Upper lobe of left lung (tissue), 4 donors: ENCODE measurements at regions not wholly inside any gene's neighbourhood (a gene's known extent, or its start where the extent isn't known, plus 50 kb on each side); places are given as distances from the start of the nearest gene placed in this dataset.

Experiments
- CTCF ChIP-seq, 6 experiments: fragments of 450-650 bp in 4 of 6; fragments of 200-600 bp in 2 of 6; sonication (generic) in 2 of 6; IDR thresholded peaks; one replicate each; pipeline ENCODE4 v1.5.1; 2016 to 2019; ENCODE audit warnings: antibody characterized with exemption in 6 of 6
- EP300 ChIP-seq, 4 donors: sonication (generic); formaldehyde crosslinking; IDR thresholded peaks; one replicate each; pipeline ENCODE4 v1.5.1; 2017; ENCODE audit warnings: antibody characterized with exemption in 4 of 4, control low read depth in 2 of 4
- POLR2A ChIP-seq, 4 donors: fragments of 450-650 bp; IDR thresholded peaks; one replicate each; pipeline ENCODE4 v1.5.1; 2016 to 2017; ENCODE audit warnings: antibody characterized with exemption in 4 of 4, mild to moderate bottlenecking in 2 of 4
- POLR2AphosphoS5 ChIP-seq, 2 donors: sonication (generic); formaldehyde crosslinking; IDR thresholded peaks; one replicate each; pipeline ENCODE4 v1.5.1; 2017; ENCODE audit warnings: antibody characterized with exemption in 2 of 2

- TF ChIP-seq POLR2A (IDR thresholded peaks at IDR 0.05) (no peak), CTCF (IDR thresholded peaks at IDR 0.05) (no peak), POLR2AphosphoS5 (IDR thresholded peaks at IDR 0.05) (no peak), EP300 (IDR thresholded peaks at IDR 0.05) (no peak)
Measured at GRCh38 chr1:185468626-185469025, 151.6 kb upstream of the IVNS1ABP start.
